GM18907 (cell line): ENCODE measurements at regions not wholly inside any gene's neighbourhood (a gene's known extent, or its start where the extent isn't known, plus 50 kb on each side); places are given as distances from the start of the nearest gene placed in this dataset.

Source experiments
- ATAC-seq: cut with Tn5 transposase; IDR thresholded peaks from one replicate; pipeline ENCODE4 v1.9.1; 2021; ENCODE audit warnings: mild to moderate bottlenecking, moderate library complexity; ENCODE audit not compliant: unreplicated experiment

DNA sequence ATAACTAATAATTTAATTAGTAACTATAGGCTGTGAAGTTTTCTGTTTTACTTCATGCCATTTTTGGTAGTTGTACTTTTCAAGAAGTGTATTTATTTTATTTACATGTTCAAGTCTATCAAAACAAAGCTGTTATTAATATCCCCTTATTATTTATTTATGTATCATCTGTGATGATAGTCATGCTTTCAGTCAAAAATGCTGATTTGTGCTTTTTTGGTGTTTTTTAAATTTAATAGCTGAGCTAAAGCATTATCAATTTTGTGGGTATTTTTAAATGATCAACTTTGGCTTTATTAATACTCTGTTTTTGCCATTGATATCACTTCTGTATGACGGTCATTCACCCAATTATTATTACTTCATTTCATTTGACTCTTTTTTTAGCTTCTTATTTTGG, 1229.2 kb upstream of the CADM2 start:
- no peak for ATAC-seq

- ATAC-seq = no peak
Observed at GRCh38 chr3:83734656-83735055, 1224.1 kb upstream of the CADM2 start.

DNA sequence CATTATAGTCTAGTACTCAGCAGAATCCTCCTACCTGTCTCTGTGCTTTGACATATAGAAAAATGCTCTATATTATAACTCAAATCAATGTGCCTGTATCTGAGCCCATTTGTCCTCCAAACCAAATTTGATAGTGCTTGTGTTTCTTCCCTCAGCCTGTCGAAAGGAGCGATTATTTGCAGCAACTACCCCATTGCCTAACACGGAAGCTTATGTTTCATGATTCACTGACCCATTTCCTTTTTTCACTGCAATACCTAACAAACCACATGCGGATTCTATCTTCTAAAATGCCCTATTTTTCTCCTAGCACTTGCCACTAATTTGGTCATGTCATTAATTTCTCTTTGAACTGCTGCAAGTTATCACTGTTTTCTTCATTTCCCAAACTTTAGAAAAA, 1220.6 kb upstream of the CADM2 start:
- no peak for ATAC-seq

DNA sequence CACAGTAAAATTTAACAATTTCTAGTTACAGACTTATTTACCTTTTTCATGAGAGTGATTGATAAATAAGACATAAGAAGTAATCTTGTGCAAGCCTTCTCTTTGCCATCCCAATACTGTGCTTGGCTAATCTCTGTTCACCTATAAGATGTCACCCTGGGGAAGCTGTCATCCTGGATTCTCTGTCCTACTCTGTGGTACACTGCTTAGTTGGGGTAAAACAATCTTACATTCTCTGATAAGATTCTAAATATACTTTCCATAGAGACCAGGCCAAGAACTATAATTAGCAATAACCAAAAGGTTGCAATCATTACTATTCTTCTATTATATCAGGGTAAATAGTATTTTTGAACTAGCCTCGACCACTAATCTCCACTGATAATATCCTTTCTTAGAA, 1218.3 kb upstream of the CADM2 start:
- ATAC-seq = no peak

DNA sequence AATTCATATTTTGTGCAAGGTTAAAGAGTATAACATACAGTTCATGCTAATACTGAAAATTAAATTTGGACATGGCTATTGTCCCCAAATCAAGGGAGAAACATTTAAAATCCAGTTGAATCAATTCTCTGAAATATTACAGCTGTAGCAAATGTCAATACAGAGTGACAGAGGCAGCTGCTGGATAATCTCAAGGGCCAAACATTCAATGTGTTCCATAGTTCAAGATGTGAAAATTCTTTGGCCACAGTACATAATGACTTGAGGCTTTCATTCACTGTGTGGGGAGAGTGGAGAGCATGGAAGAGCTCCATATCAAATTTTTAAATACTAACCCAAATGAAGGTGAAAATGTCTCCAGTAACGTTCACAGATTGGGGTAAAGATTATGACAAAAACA, 1192.8 kb upstream of the CADM2 start:
- no peak for ATAC-seq

GRCh38 chr3:83769791-83770663, 1188.8 kb upstream of the CADM2 start:
- no peak for ATAC-seq

GRCh38 chr3:83770664-83771402, 1188.0 kb upstream of the CADM2 start:
- ATAC-seq = no peak

GRCh38 chr3:83802801-83803200, 1156.0 kb upstream of the CADM2 start:
- ATAC-seq = no peak

GRCh38 chr3:83807511-83807910, 1151.3 kb upstream of the CADM2 start:
- ATAC-seq = no peak

DNA sequence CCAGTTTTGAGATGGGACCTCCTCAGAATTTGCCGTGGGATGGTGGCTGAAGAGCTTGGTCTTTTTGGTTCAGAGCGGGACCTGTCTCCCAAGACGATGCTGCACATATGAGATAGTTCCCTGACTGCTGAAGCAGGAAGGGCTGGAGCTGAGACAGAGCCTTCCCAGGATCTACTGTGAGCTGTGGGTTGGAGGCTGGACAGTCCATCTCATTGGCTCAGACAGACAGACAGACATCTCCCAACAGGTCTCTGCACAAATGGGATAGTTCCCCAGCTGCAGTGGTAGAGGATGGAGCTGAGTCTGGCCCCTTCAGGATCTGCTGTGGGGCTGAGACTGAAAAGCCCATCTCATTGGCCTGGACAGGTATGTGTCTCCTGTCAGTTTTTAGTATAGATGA, 1145.6 kb upstream of the CADM2 start:
- ATAC-seq = no peak

DNA sequence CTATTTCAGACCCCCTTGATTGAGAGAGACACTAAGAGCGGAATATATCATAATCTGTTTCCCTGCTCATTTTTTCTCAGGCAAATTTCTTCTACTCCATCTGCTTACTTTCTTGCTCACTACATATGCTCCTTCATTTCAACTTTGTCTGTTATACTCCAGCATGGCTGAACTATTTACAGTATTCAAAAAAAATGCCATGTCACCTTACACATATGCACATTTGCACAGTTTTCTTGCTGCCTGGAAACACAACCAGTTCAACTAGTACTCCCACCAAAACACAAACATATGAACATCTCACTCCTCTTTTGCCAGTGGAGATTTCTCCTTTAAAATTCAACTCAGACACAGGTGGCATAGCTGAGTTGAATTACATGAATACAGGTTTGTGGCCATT, 1142.1 kb upstream of the CADM2 start:
- no peak for ATAC-seq

DNA sequence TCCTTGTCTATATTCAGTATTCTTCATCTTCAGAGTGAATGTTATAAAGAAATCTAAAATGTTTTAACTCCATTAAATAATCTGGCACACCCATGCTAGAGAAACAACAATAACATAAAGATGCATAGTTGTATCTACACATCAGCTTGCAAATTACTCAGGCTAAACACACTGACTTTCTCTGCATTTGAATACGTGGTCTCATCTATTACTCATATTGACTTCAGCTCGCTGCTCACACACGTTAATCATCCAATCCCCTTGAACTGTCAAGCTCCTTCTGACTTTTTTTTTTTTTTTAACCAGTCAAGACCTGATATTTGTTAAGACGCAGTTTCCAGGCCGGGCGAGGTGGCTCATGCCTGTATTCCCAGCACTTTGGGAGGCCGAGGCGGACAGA, 1137.3 kb upstream of the CADM2 start:
- no peak for ATAC-seq

DNA sequence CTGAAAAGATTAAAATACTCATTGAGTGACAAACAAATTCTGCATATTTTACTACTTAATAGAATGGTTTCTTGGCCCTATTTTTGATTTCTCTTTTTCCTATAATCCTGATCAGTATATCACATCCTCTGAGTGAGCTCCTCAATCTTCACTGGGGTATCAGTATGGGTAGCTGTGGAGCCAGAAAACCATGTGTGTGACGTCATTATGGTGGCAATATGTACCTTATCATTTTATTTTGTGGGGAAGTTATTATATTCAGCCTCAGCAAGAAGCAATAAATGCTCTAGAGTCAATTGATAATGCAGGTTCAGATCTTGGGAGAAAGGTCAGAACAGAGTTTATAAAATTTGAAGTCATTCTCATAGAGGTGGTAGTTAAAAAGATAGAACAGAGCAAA, 1135.7 kb upstream of the CADM2 start:
- ATAC-seq = no peak

DNA sequence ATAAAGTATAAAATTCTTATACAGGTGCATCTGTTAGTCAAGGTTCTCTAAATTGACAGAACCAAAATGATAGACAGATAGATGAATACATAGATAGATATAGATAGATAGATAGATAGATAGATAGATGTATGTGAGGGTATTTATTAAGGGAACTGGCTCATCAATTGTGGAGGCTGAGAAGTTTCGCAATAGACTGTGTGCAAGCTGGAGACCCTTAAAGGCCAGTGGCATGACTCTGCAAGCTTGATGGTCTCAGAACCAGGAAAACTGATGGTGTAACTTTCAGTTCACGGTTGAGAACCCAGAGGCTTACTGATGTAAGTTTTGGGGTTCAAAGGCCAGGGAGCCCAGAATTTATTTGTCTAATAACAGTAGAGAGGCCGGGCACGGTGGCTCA, 1123.7 kb upstream of the CADM2 start:
- no peak for ATAC-seq

DNA sequence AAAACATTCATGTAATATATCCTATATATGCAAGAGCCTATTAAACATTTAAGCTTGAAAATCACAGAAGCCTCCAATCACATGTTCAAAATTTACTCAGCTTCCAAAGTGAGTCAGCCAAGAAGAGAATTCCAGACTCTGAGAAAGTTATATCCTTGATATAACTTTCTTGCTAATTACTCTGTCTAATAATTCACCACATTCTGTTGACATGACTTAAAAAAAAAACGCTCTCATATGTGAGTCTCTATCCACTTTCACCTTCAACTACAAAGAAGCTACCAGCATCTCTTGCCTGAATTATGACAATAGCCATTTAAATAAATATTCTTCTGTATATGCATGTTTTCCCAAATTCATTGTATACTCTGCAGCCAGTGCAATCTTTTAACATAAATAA, 1116.3 kb upstream of the CADM2 start:
- no peak for ATAC-seq

DNA sequence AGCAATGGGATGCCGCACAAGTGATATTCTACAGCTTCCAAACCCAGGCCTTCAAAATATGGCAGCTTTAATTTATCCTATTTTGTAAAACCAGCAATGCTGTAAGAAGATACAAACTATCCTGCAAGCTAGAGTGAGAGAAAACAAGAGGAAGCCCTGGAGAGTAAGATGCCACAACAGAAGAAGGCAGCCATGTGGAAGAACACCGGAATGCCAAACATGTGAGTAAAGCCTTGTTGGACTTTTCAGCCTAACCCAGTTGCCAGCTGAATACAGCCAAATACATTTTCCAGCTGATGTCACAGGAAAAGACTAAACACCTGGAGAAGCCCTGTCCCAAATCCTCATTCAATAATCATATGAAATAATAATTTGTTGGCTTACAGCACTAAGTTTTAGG, 1115.1 kb upstream of the CADM2 start:
- no peak for ATAC-seq

DNA sequence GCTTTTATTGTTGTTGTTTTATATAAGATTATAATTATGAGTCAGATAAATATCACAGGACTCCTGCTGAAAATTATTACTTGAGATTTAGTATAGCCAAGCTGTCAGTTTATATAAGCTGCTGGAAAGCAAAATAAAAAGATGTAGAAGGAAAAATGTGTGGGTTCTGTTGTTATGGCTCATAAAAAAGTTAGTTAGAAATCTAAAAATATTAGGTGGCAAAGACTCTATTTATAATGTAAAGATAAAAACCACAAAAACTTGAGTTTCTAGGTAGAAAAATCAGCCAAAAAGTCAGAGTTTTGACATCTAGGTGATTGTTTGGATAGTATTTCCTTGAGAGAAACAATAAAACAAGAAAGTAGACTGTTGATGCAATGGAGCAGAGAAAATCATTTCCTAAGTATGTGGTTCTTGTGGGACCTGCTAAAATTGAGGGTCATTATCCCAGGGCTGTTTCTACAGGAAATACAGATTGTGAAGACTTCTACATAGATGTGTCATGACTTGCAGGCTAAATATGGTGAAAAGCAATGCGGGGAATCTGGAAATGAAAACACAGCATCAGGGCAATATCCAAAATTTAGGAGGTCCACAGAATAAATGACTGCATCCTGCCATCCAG, 1109.6 kb upstream of the CADM2 start:
- no peak for ATAC-seq

- ATAC-seq = no peak
Observed at GRCh38 chr3:83863380-83863779, 1095.4 kb upstream of the CADM2 start.

- no peak for ATAC-seq
Observed at GRCh38 chr3:83868909-83869567, 1089.8 kb upstream of the CADM2 start.

GRCh38 chr3:83873550-83873949, 1085.2 kb upstream of the CADM2 start:
- no peak for ATAC-seq

DNA sequence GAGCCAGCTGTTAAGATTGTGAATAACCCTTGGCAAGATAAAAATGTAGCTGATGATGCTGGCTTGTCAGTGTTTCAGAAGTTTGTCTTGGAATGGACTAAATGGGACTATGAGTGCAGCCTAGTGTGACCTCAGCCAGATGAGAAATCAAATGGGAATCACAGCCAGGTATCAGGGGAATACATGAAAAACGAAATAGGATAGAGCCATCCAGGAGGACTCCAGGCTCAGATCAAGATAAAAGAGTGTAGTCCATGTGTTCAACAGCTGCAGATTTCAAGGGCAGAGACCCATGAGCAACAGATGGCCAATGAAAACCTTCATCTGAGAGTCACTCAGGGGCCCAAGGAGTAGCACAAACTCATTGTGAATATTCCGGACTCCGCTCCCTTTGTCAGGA, 1080.9 kb upstream of the CADM2 start:
- ATAC-seq = no peak
